Choroid plexus epithelial cell (primary cell): ENCODE measurements at regions not wholly inside any gene's neighbourhood (a gene's known extent, or its start where the extent isn't known, plus 50 kb on each side); places are given as distances from the start of the nearest gene placed in this dataset.

Experiments used
- DNase-seq: peaks from one replicate; pipeline ENCODE4 v3.0.0-alpha.2; 2010; ENCODE audit warnings: low read depth
- H3K4me3 ChIP-seq: 2 replicates; pipeline ENCODE4 v1.5.1; 2011; ENCODE audit warnings: low read depth, mild to moderate bottlenecking, control low read depth, low read length, moderate library complexity
- TF ChIP-seq, protein P1 (sequence below): conservative IDR thresholded peaks from 2 replicates; pipeline ENCODE4 v1.5.1; 2011; ENCODE audit warnings: low read depth, mild to moderate bottlenecking, control low read depth, inconsistent platforms, low read length, moderate library complexity

DNA sequence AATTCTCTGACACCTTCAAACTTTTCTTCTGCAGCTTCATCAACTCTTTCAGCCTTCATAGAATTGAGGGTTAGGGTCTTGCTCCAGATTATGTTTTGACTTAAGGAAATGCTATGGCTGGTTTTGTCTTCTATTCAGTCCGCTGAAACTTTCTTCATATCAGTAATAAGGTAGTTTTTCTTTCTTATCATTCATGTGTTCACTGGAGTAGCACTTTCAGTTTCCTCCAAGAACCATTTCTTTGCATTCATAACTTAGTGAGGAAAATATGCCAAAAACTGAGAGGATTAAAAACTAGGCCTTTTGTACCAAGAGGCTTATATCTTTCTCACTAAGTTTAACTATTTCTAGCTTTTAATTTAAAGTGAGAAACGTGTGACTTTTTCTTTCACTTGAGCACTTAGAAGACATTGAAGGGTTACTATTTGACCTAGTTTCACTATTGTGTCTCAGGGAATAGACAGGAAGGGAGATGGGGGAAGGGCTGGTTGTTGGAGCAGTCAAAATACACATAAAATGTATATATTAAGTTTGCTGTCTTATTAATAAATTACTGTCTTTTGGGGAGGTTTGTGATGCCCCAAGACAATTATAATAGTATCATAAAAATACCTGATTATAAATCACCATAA is 1110.1 kb downstream of the TBL1XR1 start:
- no peak for DNase-seq
- TF ChIP-seq, protein P1, sequence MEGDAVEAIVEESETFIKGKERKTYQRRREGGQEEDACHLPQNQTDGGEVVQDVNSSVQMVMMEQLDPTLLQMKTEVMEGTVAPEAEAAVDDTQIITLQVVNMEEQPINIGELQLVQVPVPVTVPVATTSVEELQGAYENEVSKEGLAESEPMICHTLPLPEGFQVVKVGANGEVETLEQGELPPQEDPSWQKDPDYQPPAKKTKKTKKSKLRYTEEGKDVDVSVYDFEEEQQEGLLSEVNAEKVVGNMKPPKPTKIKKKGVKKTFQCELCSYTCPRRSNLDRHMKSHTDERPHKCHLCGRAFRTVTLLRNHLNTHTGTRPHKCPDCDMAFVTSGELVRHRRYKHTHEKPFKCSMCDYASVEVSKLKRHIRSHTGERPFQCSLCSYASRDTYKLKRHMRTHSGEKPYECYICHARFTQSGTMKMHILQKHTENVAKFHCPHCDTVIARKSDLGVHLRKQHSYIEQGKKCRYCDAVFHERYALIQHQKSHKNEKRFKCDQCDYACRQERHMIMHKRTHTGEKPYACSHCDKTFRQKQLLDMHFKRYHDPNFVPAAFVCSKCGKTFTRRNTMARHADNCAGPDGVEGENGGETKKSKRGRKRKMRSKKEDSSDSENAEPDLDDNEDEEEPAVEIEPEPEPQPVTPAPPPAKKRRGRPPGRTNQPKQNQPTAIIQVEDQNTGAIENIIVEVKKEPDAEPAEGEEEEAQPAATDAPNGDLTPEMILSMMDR: no peak
- no peak overlapping the region for H3K4me3 ChIP-seq

DNA sequence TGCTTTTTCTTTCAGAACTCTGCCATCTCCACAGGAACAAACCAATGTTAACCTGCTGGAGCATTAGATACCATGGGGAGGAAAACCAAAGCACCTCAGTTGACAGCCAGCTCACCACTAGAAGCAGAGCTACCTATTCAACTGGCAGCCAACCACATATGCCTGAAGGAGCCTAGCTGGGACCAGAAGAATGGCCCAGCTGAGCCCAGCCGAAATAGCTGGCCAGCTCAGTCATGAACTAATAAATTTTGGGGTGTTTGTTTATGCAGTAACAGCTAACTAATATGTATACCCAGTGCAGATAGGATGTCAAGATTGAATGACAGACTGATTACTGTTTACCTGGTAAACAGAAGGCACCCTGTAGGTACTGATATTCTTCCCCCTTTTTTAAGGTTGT is 1117.5 kb downstream of the TBL1XR1 start:
- DNase-seq: no peak
- TF ChIP-seq, protein P1: no peak
- no peak overlapping the region for H3K4me3 ChIP-seq

DNA sequence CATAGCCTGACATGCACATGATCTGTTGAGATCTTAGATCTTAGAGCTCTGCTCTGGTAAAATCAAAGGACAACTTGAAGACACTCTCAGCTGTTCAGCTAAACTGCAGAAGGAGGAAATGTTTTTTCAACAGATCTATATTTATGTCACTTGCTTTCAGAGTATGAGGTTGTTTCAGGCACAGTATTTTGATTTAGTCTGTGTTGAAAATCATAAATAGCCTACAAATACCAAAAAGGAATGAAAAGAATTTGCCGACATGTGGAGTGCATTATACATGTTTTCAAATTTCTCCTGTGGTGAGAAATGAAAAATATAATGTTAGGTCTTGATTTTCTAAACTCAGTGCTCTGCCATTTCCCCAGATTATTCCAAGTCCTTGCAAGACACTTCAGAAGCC is 1118.4 kb downstream of the TBL1XR1 start:
- no peak for DNase-seq
- TF ChIP-seq, protein P1: no peak
- H3K4me3 ChIP-seq: no peak overlapping the region

DNA sequence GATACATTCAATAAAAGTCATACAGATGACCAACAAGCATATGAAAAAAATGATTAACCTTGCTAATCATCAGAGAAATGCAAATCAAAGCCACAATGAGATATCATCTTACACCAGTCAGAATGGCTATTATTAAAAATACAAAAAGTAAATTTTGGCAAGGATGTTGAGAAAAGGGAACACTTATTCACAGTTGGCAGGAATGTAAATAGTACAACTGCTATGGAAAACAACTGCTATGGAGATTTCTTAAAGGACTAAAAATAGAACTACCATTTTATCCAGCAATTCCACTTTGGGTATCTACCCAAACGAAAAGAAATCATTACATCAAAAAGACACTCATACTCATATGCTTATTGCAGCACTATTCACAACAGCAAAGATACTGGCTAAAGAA is 1121.8 kb downstream of the TBL1XR1 start:
- H3K4me3 ChIP-seq: no peak overlapping the region
- TF ChIP-seq, protein P1: no peak
- no peak for DNase-seq

DNA sequence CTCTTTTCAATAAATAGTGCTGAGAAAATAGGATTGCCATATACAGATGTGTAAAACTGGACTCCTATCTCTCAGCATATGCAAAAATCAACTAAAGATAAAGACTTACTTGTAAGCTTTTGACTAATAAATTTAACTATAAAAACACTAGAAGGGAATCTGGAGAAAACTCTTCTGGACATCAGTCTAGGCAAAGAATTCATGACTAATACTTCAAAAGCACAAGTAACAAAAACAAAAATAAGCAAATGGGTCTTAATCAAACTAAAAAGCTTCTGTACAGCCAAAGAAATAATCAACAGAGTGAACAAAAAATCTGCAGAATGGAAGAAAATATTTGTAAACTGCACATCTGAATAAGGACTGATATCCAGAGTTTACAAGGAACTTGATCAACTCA is 1122.2 kb downstream of the TBL1XR1 start:
- DNase-seq: no peak
- no peak overlapping the region for H3K4me3 ChIP-seq
- TF ChIP-seq, protein P1: no peak

DNA sequence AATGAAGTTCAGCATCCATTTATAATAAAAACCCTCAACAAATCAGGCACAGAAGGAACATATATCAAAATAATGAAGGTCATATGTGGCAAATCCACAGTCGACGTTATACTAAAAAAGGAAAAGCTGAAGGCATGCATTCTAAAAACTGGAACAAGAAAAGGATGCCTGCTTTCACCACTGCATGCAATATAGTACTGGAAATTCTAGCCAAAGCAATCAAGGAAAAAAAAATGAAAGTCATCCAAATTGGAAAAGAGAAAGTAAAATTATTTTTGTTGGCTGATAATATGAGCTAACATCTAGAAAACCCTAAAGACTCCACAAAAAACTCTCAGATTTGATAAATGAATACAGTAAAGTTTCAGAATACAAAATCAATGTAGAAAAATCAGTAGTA is 1123.2 kb downstream of the TBL1XR1 start:
- DNase-seq: no peak
- TF ChIP-seq, protein P1: no peak
- H3K4me3 ChIP-seq: no peak overlapping the region

DNA sequence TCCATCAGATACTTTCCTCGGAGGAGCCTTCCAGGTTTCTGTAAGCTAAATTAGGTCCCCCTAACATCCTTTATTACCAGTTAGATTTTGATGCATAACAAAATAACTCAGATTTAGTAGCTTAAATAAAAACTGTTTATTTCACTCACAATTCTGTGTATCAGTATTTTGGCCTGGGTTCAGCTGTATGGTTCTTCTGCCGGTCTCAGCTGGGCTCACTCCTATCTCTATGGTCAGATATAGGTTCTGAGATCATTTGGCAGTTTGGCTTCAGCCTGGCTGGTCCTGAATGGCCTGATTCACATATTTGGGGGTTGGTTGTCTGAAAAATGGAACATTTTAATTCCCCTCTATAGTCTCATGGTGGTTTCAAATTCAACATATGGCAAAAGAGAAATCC is 1125.3 kb downstream of the TBL1XR1 start:
- DNase-seq: no peak
- TF ChIP-seq, protein P1: no peak

More for the DNA sequence above, 1125.3 kb downstream of the TBL1XR1 start:
- H3K4me3 ChIP-seq: no peak overlapping the region
